GM12878 (cell line): ENCODE measurements at regions not wholly inside any gene's neighbourhood (a gene's known extent, or its start where the extent isn't known, plus 50 kb on each side); places are given as distances from the start of the nearest gene placed in this dataset.

Experiments
- ATAC-seq: fragments of 200-7000 bp; cut with Tn5 transposase; 3 replicates; pipeline ENCODE4 v1.9.1; 2020; ENCODE audit warnings: mild to moderate bottlenecking, moderate library complexity
- BruUV-seq: library from RNA; stranded (reverse); fragments of 400-500 nt; replicated peaks from 2 replicates; lab custom pipeline; 2021; lab: Mats Ljungman, UMichigan
- CTCF ChIA-PET: fragments of 300-600 bp; sonication (Branson Sonifier 250); formaldehyde crosslinking; extraction: SDS; loops from one replicate; lab custom pipeline; 2021; ENCODE audit warnings: inconsistent platforms; lab: Yijun Ruan, JAX
- POLR2A ChIA-PET: fragments of 350-600 bp; formaldehyde crosslinking; extraction: SDS; loops from one replicate; lab custom pipeline; 2021; ENCODE audit warnings: inconsistent platforms; lab: Charles Lee
- RAD21 ChIA-PET: fragments of 300-600 bp; sonication (Branson Sonifier 250); formaldehyde crosslinking; loops from one replicate; lab custom pipeline; 2023; ENCODE audit warnings: antibody characterized with exemption; ENCODE audit not compliant: unreplicated experiment; lab: Charles Lee
- SMC1A ChIA-PET: fragments of 300-600 bp; sonication (Branson Sonifier 250); formaldehyde crosslinking; loops from one replicate; lab custom pipeline; 2023; ENCODE audit not compliant: unreplicated experiment, uncharacterized antibody; lab: Charles Lee
- DNase-seq: peaks from one replicate; pipeline ENCODE4 v3.0.0-alpha.2; 2011; ENCODE audit warnings: low read depth, low spot score
- FAIRE-seq: peaks from 3 replicates; lab custom pipeline; 2011; peaks lifted over from hg19 to GRCh38; lab: Jason Lieb, UNC
- H2AFZ ChIP-seq: 2 replicates; pipeline ENCODE4 v1.6.0; 2011; ENCODE audit warnings: low read depth, low read length, control low read depth; ENCODE audit not compliant: control insufficient read depth
- H3K27ac ChIP-seq: 2 replicates; pipeline ENCODE4 v1.5.1; 2011; ENCODE audit warnings: control low read depth; ENCODE audit not compliant: control insufficient read depth, insufficient read depth
- H3K27me3 ChIP-seq, 2 experiments: replicated peaks in 1 of 2; 2 replicates each; pipeline versions ENCODE4 v1.6.0 to v1.6.1; 2011; ENCODE audit warnings: low read length in 1 of 2; ENCODE audit not compliant: control insufficient read depth in 2 of 2, insufficient read depth in 2 of 2
- H3K36me3 ChIP-seq, 2 experiments: 2 replicates each; pipeline ENCODE4 v1.5.1; 2011; ENCODE audit warnings: low read length in 1 of 2; ENCODE audit not compliant: control insufficient read depth in 2 of 2, insufficient read depth in 2 of 2
- H3K4me1 ChIP-seq: 2 replicates; pipeline ENCODE4 v1.6.1; 2011; ENCODE audit warnings: mild to moderate bottlenecking, low read length, moderate library complexity, mixed read lengths; ENCODE audit not compliant: control insufficient read depth, insufficient read depth
- H3K4me2 ChIP-seq: 2 replicates; pipeline ENCODE4 v1.6.0; 2011; ENCODE audit warnings: control low read depth; ENCODE audit not compliant: control insufficient read depth, insufficient read depth
- H3K4me3 ChIP-seq: fragments of 200-600 bp; sonication (generic); 2 replicates; pipeline ENCODE4 v1.5.1; 2016
- H3K79me2 ChIP-seq: 2 replicates; pipeline ENCODE4 v1.6.0; 2011; ENCODE audit warnings: low read length; ENCODE audit not compliant: control insufficient read depth, insufficient read depth
- H3K9ac ChIP-seq: 2 replicates; pipeline ENCODE4 v1.8.0; 2011; ENCODE audit warnings: low read length, control low read depth, mixed read lengths; ENCODE audit not compliant: control insufficient read depth, insufficient read depth
- H3K9me3 ChIP-seq: replicated peaks from 3 replicates; pipeline ENCODE4 v1.5.1; 2011; ENCODE audit warnings: mild to moderate bottlenecking, low read length; ENCODE audit not compliant: control insufficient read depth, insufficient read depth
- H4K20me1 ChIP-seq: 2 replicates; pipeline ENCODE4 v1.6.0; 2011; ENCODE audit not compliant: control insufficient read depth, insufficient read depth
- EZH2 ChIP-seq: IDR thresholded peaks from 2 replicates; pipeline ENCODE4 v1.6.1; 2012; ENCODE audit warnings: low read depth, mild to moderate bottlenecking, control low read depth, inconsistent platforms, low read length, borderline replicate concordance; ENCODE audit not compliant: control insufficient read depth
- MXI1 ChIP-seq: fragments of 150-350 bp; IDR thresholded peaks from 2 replicates; pipeline ENCODE4 v1.6.1; 2011; ENCODE audit warnings: low read depth, mild to moderate bottlenecking, inconsistent platforms, low read length, improper control_type of control experiment
- RBBP5 ChIP-seq: fragments of 200-600 bp; sonication (generic); conservative IDR thresholded peaks from 2 replicates; pipeline ENCODE4 v1.6.1; 2016
- TAF1 ChIP-seq: IDR thresholded peaks from 2 replicates; pipeline ENCODE4 v1.6.1; 2011; ENCODE audit warnings: mild to moderate bottlenecking, low read depth, low read length, borderline replicate concordance
- WGBS: methylation state at CpG from one replicate; pipeline ENCODE4 v1.1.6; 2016; ENCODE audit warnings: low lambda C conversion rate; ENCODE audit not compliant: insufficient replicate concordance, insufficient coverage; ENCODE audit errors: missing lambda C conversion rate; 5-methylcytosine and 5-hydroxymethylcytosine counted together
- in situ Hi-C: fragments of 300-500 bp; cut with MboI; formaldehyde crosslinking; loops from 9 replicates; pipeline ENCODE4 v1.14.3; 2018; ENCODE audit warnings: mixed read lengths
- intact Hi-C: fragments of 100-400 bp; cut with micrococcal nuclease; formaldehyde crosslinking; loops from one replicate; pipeline ENCODE4 v1.14.2; 2022; ENCODE audit not compliant: unreplicated experiment
- TF ChIP-seq, protein P1 (sequence below): fragments of 450-650 bp; IDR thresholded peaks from 2 replicates; pipeline ENCODE4 v1.6.1; 2016; ENCODE audit warnings: mild to moderate bottlenecking, moderate library complexity, borderline replicate concordance

DNA sequence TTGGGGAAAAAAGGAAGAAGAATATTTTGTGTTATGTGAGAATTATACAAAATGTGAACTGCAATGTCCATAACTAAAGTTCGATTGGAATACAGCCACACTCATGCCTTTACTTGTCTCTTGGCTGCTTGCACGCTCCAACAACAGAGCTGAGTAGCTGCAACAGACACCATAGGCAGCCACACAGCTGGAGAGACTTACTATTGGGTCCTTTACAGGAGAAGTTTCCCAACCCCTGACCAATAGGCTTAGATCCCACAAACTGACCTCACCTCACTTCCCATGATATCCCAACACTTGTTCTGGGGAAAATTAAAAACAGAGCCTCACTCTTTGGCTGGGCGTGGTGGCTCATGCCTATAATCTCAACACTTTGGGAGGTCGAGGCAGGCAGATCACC lies 213.8 kb downstream of the SH3BP4 start (continued):
- TF ChIP-seq, protein P1, sequence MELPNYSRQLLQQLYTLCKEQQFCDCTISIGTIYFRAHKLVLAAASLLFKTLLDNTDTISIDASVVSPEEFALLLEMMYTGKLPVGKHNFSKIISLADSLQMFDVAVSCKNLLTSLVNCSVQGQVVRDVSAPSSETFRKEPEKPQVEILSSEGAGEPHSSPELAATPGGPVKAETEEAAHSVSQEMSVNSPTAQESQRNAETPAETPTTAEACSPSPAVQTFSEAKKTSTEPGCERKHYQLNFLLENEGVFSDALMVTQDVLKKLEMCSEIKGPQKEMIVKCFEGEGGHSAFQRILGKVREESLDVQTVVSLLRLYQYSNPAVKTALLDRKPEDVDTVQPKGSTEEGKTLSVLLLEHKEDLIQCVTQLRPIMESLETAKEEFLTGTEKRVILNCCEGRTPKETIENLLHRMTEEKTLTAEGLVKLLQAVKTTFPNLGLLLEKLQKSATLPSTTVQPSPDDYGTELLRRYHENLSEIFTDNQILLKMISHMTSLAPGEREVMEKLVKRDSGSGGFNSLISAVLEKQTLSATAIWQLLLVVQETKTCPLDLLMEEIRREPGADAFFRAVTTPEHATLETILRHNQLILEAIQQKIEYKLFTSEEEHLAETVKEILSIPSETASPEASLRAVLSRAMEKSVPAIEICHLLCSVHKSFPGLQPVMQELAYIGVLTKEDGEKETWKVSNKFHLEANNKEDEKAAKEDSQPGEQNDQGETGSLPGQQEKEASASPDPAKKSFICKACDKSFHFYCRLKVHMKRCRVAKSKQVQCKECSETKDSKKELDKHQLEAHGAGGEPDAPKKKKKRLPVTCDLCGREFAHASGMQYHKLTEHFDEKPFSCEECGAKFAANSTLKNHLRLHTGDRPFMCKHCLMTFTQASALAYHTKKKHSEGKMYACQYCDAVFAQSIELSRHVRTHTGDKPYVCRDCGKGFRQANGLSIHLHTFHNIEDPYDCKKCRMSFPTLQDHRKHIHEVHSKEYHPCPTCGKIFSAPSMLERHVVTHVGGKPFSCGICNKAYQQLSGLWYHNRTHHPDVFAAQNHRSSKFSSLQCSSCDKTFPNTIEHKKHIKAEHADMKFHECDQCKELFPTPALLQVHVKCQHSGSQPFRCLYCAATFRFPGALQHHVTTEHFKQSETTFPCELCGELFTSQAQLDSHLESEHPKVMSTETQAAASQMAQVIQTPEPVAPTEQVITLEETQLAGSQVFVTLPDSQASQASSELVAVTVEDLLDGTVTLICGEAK: no peak
- TF ChIP-seq RBBP5: no peak

DNA sequence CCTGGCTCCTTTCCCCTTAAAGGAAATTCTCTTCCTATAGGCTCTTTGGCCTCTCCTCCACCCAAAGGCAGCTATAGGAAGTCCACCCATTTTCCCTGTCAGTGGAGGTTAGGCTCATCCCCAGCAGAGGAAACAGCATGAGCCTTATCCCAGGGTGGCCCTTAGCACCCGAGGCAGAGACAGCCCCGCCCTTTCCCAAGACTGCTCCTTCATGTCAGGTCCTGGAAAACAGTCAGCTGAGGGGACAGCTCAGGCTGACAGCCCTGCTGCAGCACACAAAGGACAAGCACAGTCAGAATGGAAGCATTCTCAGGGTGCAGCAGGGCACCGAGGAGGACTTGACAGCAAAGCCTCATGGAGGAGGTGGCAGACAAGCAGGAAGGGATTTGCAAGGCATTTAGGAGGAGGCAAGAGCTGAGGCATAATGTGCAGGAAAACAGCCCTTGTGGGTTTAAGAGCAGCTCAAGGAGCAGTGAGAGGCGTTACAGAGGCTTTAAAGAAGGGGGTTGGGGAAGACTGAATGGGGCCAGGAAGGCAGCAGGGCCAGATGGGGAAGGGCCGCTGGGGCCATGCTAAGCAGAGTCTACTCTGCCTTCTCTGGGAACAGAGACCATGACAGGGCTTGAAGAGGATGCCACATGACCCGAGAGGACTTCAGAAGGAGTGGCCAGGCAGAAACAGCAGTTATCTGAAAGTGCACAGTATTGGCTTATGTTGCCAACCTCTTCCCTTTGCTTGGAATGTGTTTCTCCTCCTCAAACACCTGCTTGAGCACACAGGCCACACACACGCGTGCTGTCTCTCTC lies 216.6 kb downstream of the SH3BP4 start:
- WGBS: 7% methylated on average over 8 of the region's 8 CpGs
- H3K9ac ChIP-seq: no peak overlapping the region

More for the DNA sequence above, 216.6 kb downstream of the SH3BP4 start:
- no peaks in the 10 kb centered on the region for H3K9me3 ChIP-seq
- BruUV-seq: no TSS peak
- no peak for TF ChIP-seq EZH2
- TF ChIP-seq TAF1: no peak
- no peak for TF ChIP-seq MXI1
- ChIA-PET CTCF (no interaction called here), POLR2A (no interaction called here), SMC1A (no interaction called here), RAD21 (no interaction called here)
- H3K36me3 ChIP-seq: no peaks in the 10 kb centered on the region
- no peaks in the 10 kb centered on the region for H3K4me1 ChIP-seq
- in situ Hi-C loops: no loop called here
- ATAC-seq (no peak), DNase-seq (no peak), FAIRE-seq (no peak)
- H3K27me3 ChIP-seq: no peaks in the 10 kb centered on the region
- no peak overlapping the region for H3K27ac ChIP-seq
- no peak overlapping the region for H3K4me2 ChIP-seq
- no peaks in the 10 kb centered on the region for H4K20me1 ChIP-seq
- H3K79me2 ChIP-seq: no peaks in the 10 kb centered on the region
- H2AFZ ChIP-seq: no peak overlapping the region
- no peak overlapping the region for H3K4me3 ChIP-seq
- intact Hi-C loops: no loop called here
